ENCODE measurements at regions not wholly inside any gene's neighbourhood (a gene's known extent, or its start where the extent isn't known, plus 50 kb on each side); places are given as distances from the start of the nearest gene placed in this dataset.

GRCh38 chr7:68266004-68266579 is 1269.5 kb downstream of the TYW1 start:
- H3K4ac ChIP-seq (ENCODE audit: low read depth, low read length), result no peak overlapping the region
- no peak overlapping the region for H3K4me3 ChIP-seq (ENCODE audit: insufficient read depth, low read depth, low read length)
- WGBS, 2 experiments (ENCODE audit: extremely low coverage in 2 of 2, insufficient read length in 1 of 2), result no CpG with 5 or more reads among the region's 9 CpGs
- no peaks in the 10 kb centered on the region for H3K4me1 ChIP-seq (ENCODE audit: control insufficient read depth, insufficient read depth, low read length)
- no peak overlapping the region for H2BK20ac ChIP-seq (ENCODE audit: low read depth, low read length)
- intact Hi-C loops (cut with micrococcal nuclease), result no loop called here
- BruUV-seq (replicated peaks), result no TSS peak
- POLR2A ChIA-PET (ENCODE audit: unreplicated experiment), result no interaction called here
- no peak for ATAC-seq (ENCODE audit: low read depth)
- H4K8ac ChIP-seq (ENCODE audit: low read depth in 2 of 2, low read length in 2 of 2), result no peak overlapping the region
- H3K27ac ChIP-seq (ENCODE audit: insufficient read depth, low read length), result no peak overlapping the region
- no peaks in the 10 kb centered on the region for H3K36me3 ChIP-seq (ENCODE audit: control insufficient read depth, insufficient read depth, low read length)
- dilution Hi-C loops (cut with HindIII; ENCODE audit: low sequenced_read_pairs, unreplicated experiment), result no loop called here
- H4K5ac ChIP-seq (ENCODE audit: low read depth, low read length), result no peak overlapping the region
- CTCF ChIA-PET, result no interaction called here
- H2BK120ac ChIP-seq (ENCODE audit: low read depth, low read length), result no peak overlapping the region
- no peak overlapping the region for H3K9ac ChIP-seq (ENCODE audit: low read depth, low read length)
- no peaks in the 10 kb centered on the region for H3K79me1 ChIP-seq (ENCODE audit: low read depth in 1 of 2, low read length in 2 of 2)
- TF ChIP-seq FOS (IDR thresholded peaks at IDR 0.05; ENCODE audit: low read depth, low read length) (no peak), SMC3 (IDR thresholded peaks at IDR 0.05; ENCODE audit: low read depth, low read length) (no peak), RCOR1 (IDR thresholded peaks at IDR 0.05; ENCODE audit: insufficient replicate concordance, low read length) (no peak), RAD21 (IDR thresholded peaks at IDR 0.05; ENCODE audit: low read length) (no peak), MAZ (IDR thresholded peaks at IDR 0.05; ENCODE audit: borderline replicate concordance, low read depth, low read length) (no peak), MXI1 (IDR thresholded peaks at IDR 0.05; ENCODE audit: borderline replicate concordance, low read depth, low read length) (no peak), USF2 (IDR thresholded peaks at IDR 0.05; ENCODE audit: low read depth, low read length) (no peak), NFE2L2 (IDR thresholded peaks at IDR 0.05; ENCODE audit: low read depth, low read length) (no peak), ELK1 (IDR thresholded peaks at IDR 0.05; ENCODE audit: borderline replicate concordance, low read depth, low read length) (no peak), CEBPB (IDR thresholded peaks at IDR 0.05; ENCODE audit: low read depth, low read length) (no peak), BHLHE40 (IDR thresholded peaks at IDR 0.05; ENCODE audit: low read depth, low read length) (no peak), CHD1 (IDR thresholded peaks at IDR 0.05; ENCODE audit: low read depth, low read length) (no peak), RFX5 (IDR thresholded peaks at IDR 0.05; ENCODE audit: low read depth, low read length) (no peak), CTCF (conservative IDR thresholded peaks at IDR 0.05; ENCODE audit: low read depth, low read length) (no peak), POLR2A (IDR thresholded peaks at IDR 0.05; ENCODE audit: low read depth, low read length) (no peak)
- no peak overlapping the region for H2BK5ac ChIP-seq (ENCODE audit: low read depth, low read length, poor library complexity, severe bottlenecking)
- no peak overlapping the region for H2AK9ac ChIP-seq (replicated peaks; ENCODE audit: low read depth, low read length, poor library complexity)
- peaks cover 28% of the 10 kb centered on the region for H3K9me3 ChIP-seq (ENCODE audit: control insufficient read depth, insufficient read depth, low read length)
- H3K23ac ChIP-seq (ENCODE audit: low read depth, low read length), result no peak overlapping the region
- H2AK5ac ChIP-seq (ENCODE audit: low read depth, low read length), result no peak overlapping the region
- no peak overlapping the region for H4K91ac ChIP-seq (ENCODE audit: insufficient read depth, low read depth, low read length)
- H3K56ac ChIP-seq (ENCODE audit: extremely low read depth, insufficient read depth, low read length), result no peak overlapping the region
- H4K20me1 ChIP-seq (ENCODE audit: insufficient read depth, low read length), result no peaks in the 10 kb centered on the region
- H3K9me1 ChIP-seq (ENCODE audit: insufficient read depth, low read length), result no peaks in the 10 kb centered on the region
- H2AFZ ChIP-seq (replicated peaks; ENCODE audit: low read length, poor library complexity), result no peak overlapping the region
- no peaks in the 10 kb centered on the region for H3K27me3 ChIP-seq (ENCODE audit: control insufficient read depth, insufficient read depth, low read length)
- in situ Hi-C loops (cut with MboI; ENCODE audit: low sequenced_read_pairs), result no loop called here
- no peak overlapping the region for H2BK15ac ChIP-seq (ENCODE audit: low read depth, low read length)
- DNase-seq, result no peak
- no peak overlapping the region for H3K4me2 ChIP-seq (ENCODE audit: low read depth, low read length)
- H3K14ac ChIP-seq (replicated peaks; ENCODE audit: low read depth, low read length), result no peak overlapping the region
- no peak overlapping the region for H3K18ac ChIP-seq (ENCODE audit: low read depth, low read length)

Measured in IMR-90 (cell line).